Spleen (tissue), 11 donors: ENCODE measurements at regions not wholly inside any gene's neighbourhood (a gene's known extent, or its start where the extent isn't known, plus 50 kb on each side); places are given as distances from the start of the nearest gene placed in this dataset.
A peak's percentile ranks its signal among the peaks of the same experiment; 100 is the strongest.
"Not testable (repeated sequence)": the region's sequence is repeated elsewhere in the genome, so short reads cannot be mapped to it uniquely, and the experiment has no call there.

Source experiments
- DNase-seq: peaks from one replicate; pipeline ENCODE4 v3.0.0-alpha.2; 2020
- H3K27ac ChIP-seq, 8 donors: fragments of 200-600 bp; sonication (generic) in 7 of 8; 1 replicate in 4 of 8; 2 replicates in 4 of 8; pipeline versions ENCODE4 v1.5.0 to v1.8.0; 2016 to 2021; ENCODE audit warnings: inconsistent platforms in 4 of 8, mild to moderate bottlenecking in 4 of 8, moderate library complexity in 1 of 8
- H3K27me3 ChIP-seq, 7 donors: fragments of 200-600 bp; sonication (generic) in 6 of 7; replicated peaks in 1 of 7; 1 replicate in 4 of 7; 2 replicates in 3 of 7; pipeline versions ENCODE4 v1.5.0 to v1.8.0; 2016 to 2021; ENCODE audit warnings: inconsistent platforms in 3 of 7, mild to moderate bottlenecking in 1 of 7
- H3K36me3 ChIP-seq, 6 donors: fragments of 200-600 bp; sonication (generic) in 5 of 6; 1 replicate in 4 of 6; 2 replicates in 2 of 6; pipeline versions ENCODE4 v1.5.0 to v1.8.0; 2016 to 2021; ENCODE audit warnings: inconsistent platforms in 2 of 6
- H3K4me1 ChIP-seq, 6 donors: fragments of 200-600 bp; sonication (generic) in 5 of 6; 1 replicate in 3 of 6; 2 replicates in 3 of 6; pipeline versions ENCODE4 v1.5.0 to v1.8.0; 2016 to 2021; ENCODE audit warnings: inconsistent platforms in 3 of 6
- H3K4me3 ChIP-seq, 8 donors: fragments of 200-600 bp; sonication (generic) in 7 of 8; 1 replicate in 4 of 8; 2 replicates in 4 of 8; pipeline versions ENCODE4 v1.5.0 to v1.8.0; 2016 to 2021; ENCODE audit warnings: inconsistent platforms in 4 of 8, mild to moderate bottlenecking in 4 of 8, moderate library complexity in 2 of 8
- H3K9me3 ChIP-seq, 8 donors: fragments of 200-600 bp; sonication (generic) in 7 of 8; 1 replicate in 4 of 8; 2 replicates in 4 of 8; pipeline versions ENCODE4 v1.5.0 to v1.8.0; 2016 to 2021; ENCODE audit warnings: inconsistent platforms in 4 of 8
- POLR2A ChIP-seq, 3 donors: fragments of 450-650 bp; IDR thresholded peaks; one replicate each; pipeline ENCODE4 v1.5.1; 2017; ENCODE audit warnings: antibody characterized with exemption in 3 of 3, mild to moderate bottlenecking in 1 of 3
- POLR2AphosphoS5 ChIP-seq, 3 donors: sonication (generic); formaldehyde crosslinking; IDR thresholded peaks; one replicate each; pipeline ENCODE4 v1.5.1; 2017; ENCODE audit warnings: antibody characterized with exemption in 3 of 3
- WGBS, 5 donors: extraction: QIAGEN DNeasy Blood & Tissue Kit in 3 of 5; methylation state at CpG; one replicate each; pipeline versions ENCODE4 v1.1.5 to v1.1.7; 2013 to 2018; 5-methylcytosine and 5-hydroxymethylcytosine counted together
- intact Hi-C: fragments of 100-400 bp; cut with DNase I; formaldehyde crosslinking; loops from one replicate; pipeline ENCODE4 v1.15.0; 2023; ENCODE audit warnings: low total_unique reads
- TF ChIP-seq, protein P1 (sequence below), 11 experiments: fragments of 200-600 bp in 7 of 11; fragments of 450-650 bp in 4 of 11; sonication (generic) in 4 of 11; IDR thresholded peaks in 8 of 11; conservative IDR thresholded peaks in 3 of 11; 1 replicate in 7 of 11; 2 replicates in 4 of 11; pipeline versions ENCODE4 v1.4.0 to v1.8.0; 2016 to 2021; ENCODE audit warnings: antibody characterized with exemption in 11 of 11, inconsistent platforms in 4 of 11, mild to moderate bottlenecking in 1 of 11
- donor health status: healthy with polysubstance abuse.
- donor health status: DM: no; HTN: no; CAD: no; lungs with moderate emphysema.
- donor health status: DM: no; HTN: no; CAD: no.
- donor health status: Bipolar disorder and iron deficiency.
- donor health status: healthy.
- donor health status: DM: no; HTN: no; CAD: no.
- donor health status: DM: yes; HTN: yes; CAD: no.

DNA sequence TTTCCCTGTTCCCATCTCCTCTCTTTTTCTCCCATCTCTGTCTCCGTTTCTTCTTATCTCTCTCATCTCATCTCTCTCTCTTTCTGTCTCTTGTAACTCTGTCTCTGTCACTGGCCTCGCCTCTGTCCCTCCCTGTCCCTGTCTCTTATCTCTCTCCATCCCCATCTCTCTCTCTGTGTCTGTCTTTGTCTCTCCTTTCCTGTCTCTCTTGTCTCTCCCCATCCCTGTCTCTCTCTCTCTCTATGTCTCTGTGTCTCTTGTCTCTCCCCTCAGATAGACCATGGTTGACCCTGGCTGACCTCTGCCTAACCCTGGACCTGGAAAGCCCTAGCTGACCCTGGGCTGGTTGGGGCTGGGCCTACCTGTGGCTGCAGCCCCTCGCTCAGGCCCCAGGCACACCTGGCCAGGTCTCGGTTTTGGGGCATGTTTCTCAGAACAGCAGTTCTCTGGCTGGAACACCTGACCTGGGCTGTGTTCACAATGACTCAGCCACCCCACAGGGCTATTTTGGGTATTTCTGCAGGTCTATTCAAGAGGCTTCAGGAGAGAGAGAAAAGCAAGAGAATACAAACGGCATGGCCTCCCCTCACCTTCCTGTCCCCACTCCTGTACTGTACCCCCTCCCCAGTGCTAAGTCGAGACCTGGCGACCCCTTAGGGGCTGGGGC, 174.4 kb downstream of the TMEM121 start:
- no peak overlapping the region for H3K4me3 ChIP-seq
- intact Hi-C loops, result no loop called here
- 47 to 61% (median 54%) methylated on average over 5 to 7 of the region's 7 CpGs for WGBS, 5 donors

DNA sequence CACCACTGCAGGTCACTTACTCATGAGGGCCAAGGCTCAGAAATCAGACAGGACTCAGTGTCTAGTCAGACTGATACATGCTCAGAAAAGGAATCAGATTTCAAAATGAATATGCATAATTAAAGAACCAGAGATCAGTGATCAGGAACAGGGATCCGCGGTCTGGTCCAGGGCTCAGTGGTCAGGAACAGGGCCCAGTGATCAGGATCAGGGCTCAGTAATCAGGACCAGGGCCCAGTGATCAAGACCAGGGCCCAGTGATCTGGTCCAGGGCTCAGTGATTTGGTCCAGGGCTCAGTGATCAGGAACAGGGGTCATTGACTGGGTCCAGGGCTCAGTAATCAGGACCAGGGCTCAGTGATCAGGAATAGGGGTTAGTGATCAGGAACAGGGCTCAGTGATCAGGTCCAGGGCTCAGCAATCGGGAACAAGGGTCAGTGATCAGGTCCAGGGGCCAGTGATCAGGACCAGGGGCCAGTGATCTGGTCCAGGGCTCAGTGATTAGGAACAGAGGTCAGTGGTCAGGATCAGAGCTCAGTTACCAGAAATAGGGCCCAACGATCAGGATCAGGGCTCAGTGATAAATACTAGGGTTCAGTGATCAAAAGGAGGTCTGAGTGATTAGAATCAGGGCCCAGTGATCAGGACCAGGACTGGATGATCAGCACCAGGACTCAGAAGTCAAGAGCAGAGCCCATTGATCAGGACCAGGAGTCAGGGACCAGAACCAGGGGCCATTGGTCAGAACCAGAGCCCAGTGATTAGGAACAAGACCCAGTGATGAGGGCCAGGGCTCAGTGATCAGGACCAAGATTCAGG, 175.3 kb downstream of the TMEM121 start:
- intact Hi-C loops, result no loop called here
- no peaks in the 10 kb centered on the region for H3K27me3 ChIP-seq
- 43 to 59% (median 47%) methylated on average over 4 of the region's 4 CpGs for WGBS, 5 donors
- no peak overlapping the region for H3K4me3 ChIP-seq
- no peaks in the 10 kb centered on the region for H3K9me3 ChIP-seq
- DNase-seq, result peak; percentile 55
- TF ChIP-seq POLR2A (IDR thresholded peaks at IDR 0.05) (no peak), POLR2AphosphoS5 (IDR thresholded peaks at IDR 0.05) (no peak)
- TF ChIP-seq, protein P1, sequence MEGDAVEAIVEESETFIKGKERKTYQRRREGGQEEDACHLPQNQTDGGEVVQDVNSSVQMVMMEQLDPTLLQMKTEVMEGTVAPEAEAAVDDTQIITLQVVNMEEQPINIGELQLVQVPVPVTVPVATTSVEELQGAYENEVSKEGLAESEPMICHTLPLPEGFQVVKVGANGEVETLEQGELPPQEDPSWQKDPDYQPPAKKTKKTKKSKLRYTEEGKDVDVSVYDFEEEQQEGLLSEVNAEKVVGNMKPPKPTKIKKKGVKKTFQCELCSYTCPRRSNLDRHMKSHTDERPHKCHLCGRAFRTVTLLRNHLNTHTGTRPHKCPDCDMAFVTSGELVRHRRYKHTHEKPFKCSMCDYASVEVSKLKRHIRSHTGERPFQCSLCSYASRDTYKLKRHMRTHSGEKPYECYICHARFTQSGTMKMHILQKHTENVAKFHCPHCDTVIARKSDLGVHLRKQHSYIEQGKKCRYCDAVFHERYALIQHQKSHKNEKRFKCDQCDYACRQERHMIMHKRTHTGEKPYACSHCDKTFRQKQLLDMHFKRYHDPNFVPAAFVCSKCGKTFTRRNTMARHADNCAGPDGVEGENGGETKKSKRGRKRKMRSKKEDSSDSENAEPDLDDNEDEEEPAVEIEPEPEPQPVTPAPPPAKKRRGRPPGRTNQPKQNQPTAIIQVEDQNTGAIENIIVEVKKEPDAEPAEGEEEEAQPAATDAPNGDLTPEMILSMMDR (IDR thresholded peaks at IDR 0.05 in 8 of 11, conservative IDR thresholded peaks at IDR 0.05 in 3 of 11), result no peak
- H3K27ac ChIP-seq, result peak overlapping the region in 4 of 8 donors; percentile 72 to 89 (median 78)
- H3K4me1 ChIP-seq, result peaks cover 0 to 12% (median 0%) of the 10 kb centered on the region in 6 donors
- no peaks in the 10 kb centered on the region for H3K36me3 ChIP-seq

More for the DNA sequence above, 174.4 kb downstream of the TMEM121 start:
- peak overlapping the region; percentile 45 to 89 (median 72) for H3K27ac ChIP-seq
- no peaks in the 10 kb centered on the region for H3K36me3 ChIP-seq
- peak; percentile 33 to 64 (median 53) for TF ChIP-seq POLR2AphosphoS5 (IDR thresholded peaks at IDR 0.05)
- no peak for TF ChIP-seq POLR2A (IDR thresholded peaks at IDR 0.05)
- TF ChIP-seq, protein P1 (IDR thresholded peaks at IDR 0.05 in 8 of 11, conservative IDR thresholded peaks at IDR 0.05 in 3 of 11), result no peak
- H3K4me1 ChIP-seq, result peaks cover 0 to 6% (median 0%) of the 10 kb centered on the region in 6 donors
- H3K9me3 ChIP-seq, result no peaks in the 10 kb centered on the region
- DNase-seq, result peak; percentile 78
- no peaks in the 10 kb centered on the region for H3K27me3 ChIP-seq

DNA sequence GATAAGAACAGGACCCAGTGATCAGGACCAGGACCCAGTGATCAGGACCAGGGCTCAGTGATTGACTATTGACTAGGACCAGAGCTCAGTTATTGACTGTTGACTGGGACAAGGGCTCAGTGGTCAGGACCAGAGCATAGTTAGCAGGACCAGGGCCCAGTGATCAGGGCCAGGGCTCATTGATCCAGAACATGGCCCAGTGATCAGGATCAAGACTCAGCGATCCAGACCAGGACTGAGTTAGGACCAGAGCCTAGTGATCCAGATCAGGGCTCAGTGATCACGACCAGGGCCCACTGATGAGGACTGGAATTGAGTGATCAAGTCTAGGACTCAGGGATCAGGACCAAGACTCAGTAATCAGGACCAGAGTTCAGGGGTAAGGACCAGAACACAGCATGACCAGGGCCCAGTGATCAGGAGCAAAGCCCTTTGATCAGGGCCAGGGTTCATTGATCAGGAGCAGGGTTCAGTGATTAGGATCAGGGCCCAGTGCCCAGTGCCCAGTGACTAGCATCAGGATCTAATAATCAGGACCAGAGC, 176.0 kb downstream of the TMEM121 start:
- DNase-seq, result no peak
- TF ChIP-seq POLR2AphosphoS5 (IDR thresholded peaks at IDR 0.05), result peak in 2 of 3 donors; percentile 26 to 37
- TF ChIP-seq, protein P1 (IDR thresholded peaks at IDR 0.05 in 8 of 11, conservative IDR thresholded peaks at IDR 0.05 in 3 of 11), result no peak
- no peak overlapping the region for H3K4me3 ChIP-seq
- H3K27ac ChIP-seq, result peak overlapping the region in 4 of 8 donors; percentile 72 to 89 (median 78)
- H3K4me1 ChIP-seq, result peaks cover 0 to 15% (median 0%) of the 10 kb centered on the region in 6 donors
- H3K9me3 ChIP-seq, result no peaks in the 10 kb centered on the region
- 61 to 82% (median 75%) methylated on average over 2 of the region's 2 CpGs for WGBS, 5 donors
- no peaks in the 10 kb centered on the region for H3K27me3 ChIP-seq
- intact Hi-C loops, result no loop called here
- no peaks in the 10 kb centered on the region for H3K36me3 ChIP-seq

DNA sequence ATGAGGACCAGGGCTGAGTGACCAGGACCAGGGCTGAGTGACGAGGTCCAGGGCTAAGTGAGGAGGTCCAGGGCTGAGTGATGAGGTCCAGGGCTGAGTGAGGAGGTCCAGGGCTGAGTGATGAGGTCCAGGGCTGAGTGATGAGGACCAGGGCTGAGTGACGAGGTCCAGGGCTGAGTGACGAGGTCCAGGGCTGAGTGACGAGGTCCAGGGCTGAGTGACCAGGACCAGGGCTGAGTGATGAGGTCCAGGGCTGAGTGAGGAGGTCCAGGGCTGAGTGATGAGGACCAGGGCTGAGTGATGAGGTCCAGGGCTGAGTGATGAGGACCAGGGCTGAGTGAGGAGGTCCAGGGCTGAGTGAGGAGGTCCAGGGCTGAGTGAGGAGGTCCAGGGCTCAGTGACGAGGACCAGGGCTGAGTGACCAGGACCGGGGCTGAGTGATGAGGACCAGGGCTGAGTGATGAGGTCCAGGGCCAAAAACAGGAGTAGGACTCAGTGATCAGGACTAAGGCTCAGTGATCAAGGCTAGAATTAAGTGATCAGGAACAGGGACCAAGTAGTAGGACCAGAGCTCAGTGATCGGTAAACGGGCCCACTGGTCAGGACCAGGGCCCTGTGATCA, 176.8 kb downstream of the TMEM121 start:
- H3K9me3 ChIP-seq, H3K36me3 ChIP-seq, H3K27me3 ChIP-seq, DNase-seq, H3K4me3 ChIP-seq, intact Hi-C loops: not testable (repeated sequence)
- Histone ChIP-seq H3K4me1 (peaks cover 0 to 15% (median 0%) of the 10 kb centered on the region in 6 donors), H3K27ac (peak overlapping the region in 2 of 8 donors; percentile 72 to 89)
- 62 to 71% (median 63%) methylated on average over 6 to 8 of the region's 8 CpGs for WGBS, 5 donors

DNA sequence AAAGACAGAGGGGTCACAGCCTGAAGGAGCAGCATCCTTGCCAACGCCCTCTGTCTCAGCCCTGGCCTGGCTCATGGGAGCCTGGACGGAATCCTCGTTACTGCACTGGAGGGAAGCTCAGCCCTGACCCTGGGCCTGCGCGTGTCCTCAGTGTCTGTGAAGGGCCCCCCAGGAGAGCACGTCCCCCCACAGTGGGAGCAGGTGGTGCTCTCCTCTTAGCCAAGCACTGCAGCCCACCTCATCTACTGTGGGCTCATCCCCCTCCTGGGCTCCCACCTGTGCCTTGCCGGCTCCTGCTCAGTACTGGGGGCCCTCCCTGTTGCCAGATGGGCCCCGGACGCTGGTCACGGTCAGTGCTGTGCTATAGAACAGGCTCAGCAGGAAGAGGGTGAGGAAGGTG, 177.7 kb downstream of the TMEM121 start:
- intact Hi-C loops, H3K9me3 ChIP-seq, H3K36me3 ChIP-seq, H3K27ac ChIP-seq, DNase-seq, H3K27me3 ChIP-seq, H3K4me3 ChIP-seq: not testable (repeated sequence)
- peaks cover 0 to 15% (median 0%) of the 10 kb centered on the region in 6 donors for H3K4me1 ChIP-seq
- 67 to 92% (median 90%) methylated on average over 1 to 9 of the region's 10 CpGs; no CpG with 5 or more reads in 1 of the 5 donors for WGBS, 5 donors

DNA sequence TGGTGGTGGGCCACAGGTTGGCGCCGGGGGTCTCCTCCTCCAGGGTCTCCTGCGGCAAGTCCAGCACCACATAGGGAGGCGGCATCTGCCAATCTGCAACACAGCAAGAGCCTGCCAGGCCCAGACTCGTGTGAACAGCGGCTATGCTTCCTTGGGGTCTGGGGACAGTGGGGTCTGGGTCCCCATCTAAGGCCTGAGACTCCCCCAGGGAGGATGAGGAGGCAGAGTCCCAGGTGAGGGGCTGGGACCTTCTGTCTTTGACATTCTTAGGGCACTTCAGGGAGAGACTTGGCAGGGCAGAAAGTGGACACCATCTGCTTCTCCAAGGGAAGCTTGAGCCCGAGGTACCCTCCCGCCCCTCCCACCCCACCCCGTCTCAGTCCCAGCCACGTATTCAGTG, 178.1 kb downstream of the TMEM121 start:
- H3K9me3 ChIP-seq, intact Hi-C loops, H3K27ac ChIP-seq, DNase-seq, H3K36me3 ChIP-seq, H3K4me3 ChIP-seq, H3K27me3 ChIP-seq: not testable (repeated sequence)
- WGBS, 5 donors, result 81 to 91% (median 87%) methylated on average over 3 to 4 of the region's 10 CpGs; no CpG with 5 or more reads in 2 of the 5 donors
- H3K4me1 ChIP-seq, result peaks cover 0 to 15% (median 0%) of the 10 kb centered on the region in 6 donors

DNA sequence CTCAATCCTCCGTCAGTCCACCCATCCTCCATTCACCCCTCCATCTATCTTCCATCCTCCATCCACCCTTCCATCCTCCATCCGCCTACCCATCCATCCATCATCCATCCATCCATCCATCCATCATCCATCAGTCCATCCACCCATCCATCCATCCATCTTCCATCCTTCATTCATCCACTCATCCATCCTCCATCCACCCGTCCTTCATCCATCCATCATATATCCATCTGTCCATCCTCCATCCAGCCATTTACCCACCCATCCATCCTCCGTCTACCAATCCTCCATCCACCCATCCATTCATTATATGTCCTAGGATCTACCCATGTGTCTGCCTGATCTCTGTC, 179.1 kb downstream of the TMEM121 start:
- WGBS, 5 donors, result 89 to 93% (median 90%) methylated on average over 4 of the region's 4 CpGs
- H3K4me3 ChIP-seq, H3K36me3 ChIP-seq, H3K9me3 ChIP-seq, H3K27me3 ChIP-seq, DNase-seq, intact Hi-C loops: not testable (repeated sequence)
- H3K27ac ChIP-seq, result peak overlapping the region in 7 of 8 donors; percentile 13 to 90 (median 74)
- H3K4me1 ChIP-seq, result peaks cover 0 to 11% (median 0%) of the 10 kb centered on the region in 6 donors
